Neural cell (in vitro differentiated cells): ENCODE measurements at regions not wholly inside any gene's neighbourhood (a gene's known extent, or its start where the extent isn't known, plus 50 kb on each side); places are given as distances from the start of the nearest gene placed in this dataset.

Source experiments
- H2AFZ ChIP-seq: fragments of 200-600, 300-800 bp; sonication (generic), shearing (Covaris generic); 2 replicates; pipeline ENCODE4 v1.6.0; 2014; ENCODE audit warnings: low read depth, mild to moderate bottlenecking, antibody characterized with exemption, low read length, moderate library complexity
- H3F3A ChIP-seq: fragments of 200-600 bp; shearing (Covaris generic); 2 replicates; pipeline ENCODE4 v1.6.1; 2016; ENCODE audit warnings: mild to moderate bottlenecking, moderate library complexity, mixed read lengths, antibody characterized with exemption, low read length; ENCODE audit not compliant: insufficient read depth, poor library complexity, severe bottlenecking
- H3K27ac ChIP-seq: fragments of 200-600, 300-800 bp; sonication (generic), shearing (Covaris generic); 2 replicates; pipeline ENCODE4 v1.5.1; 2014; ENCODE audit warnings: mild to moderate bottlenecking, low read length, moderate library complexity
- H3K27me3 ChIP-seq: fragments of 300-800, 200-600 bp; sonication (generic), shearing (Covaris generic); 2 replicates; pipeline ENCODE4 v1.6.0; 2014; ENCODE audit warnings: mild to moderate bottlenecking, low read depth, low read length, moderate library complexity; ENCODE audit not compliant: insufficient read depth
- H3K36me3 ChIP-seq: fragments of 300-800, 200-600 bp; sonication (generic), shearing (Covaris generic); 2 replicates; pipeline ENCODE4 v1.5.1; 2014; ENCODE audit warnings: mild to moderate bottlenecking, antibody characterized with exemption, low read length, moderate library complexity; ENCODE audit not compliant: insufficient read depth
- H3K4me2 ChIP-seq: fragments of 300-800, 200-600 bp; sonication (generic), shearing (Covaris generic); 2 replicates; pipeline ENCODE4 v1.6.0; 2014; ENCODE audit warnings: mild to moderate bottlenecking, low read length
- H3K4me3 ChIP-seq: fragments of 300-800, 200-600 bp; sonication (generic), shearing (Covaris generic); 2 replicates; pipeline ENCODE4 v1.5.1; 2014; ENCODE audit warnings: mild to moderate bottlenecking, low read length, moderate library complexity
- H3K79me2 ChIP-seq: fragments of 200-600 bp; shearing (Covaris generic); replicated peaks from 2 replicates; pipeline ENCODE4 v1.6.0; 2014; ENCODE audit warnings: mild to moderate bottlenecking, low read length, moderate library complexity; ENCODE audit not compliant: insufficient read depth
- H3K9ac ChIP-seq: fragments of 300-800, 200-600 bp; sonication (generic), shearing (Covaris generic); 2 replicates; pipeline ENCODE4 v1.6.1; 2016; ENCODE audit warnings: mild to moderate bottlenecking, low read length, mixed read lengths
- H3K9me2 ChIP-seq: fragments of 200-600 bp; shearing (Covaris generic); 2 replicates; pipeline ENCODE4 v1.6.1; 2016; ENCODE audit warnings: mild to moderate bottlenecking, low read length, mixed read lengths; ENCODE audit not compliant: insufficient read depth
- H3K9me3 ChIP-seq: fragments of 200-600, 300-800 bp; sonication (generic), shearing (Covaris generic); 2 replicates; pipeline ENCODE4 v1.6.1; 2016; ENCODE audit warnings: mild to moderate bottlenecking, mixed run types, low read length, moderate library complexity, mixed read lengths
- H4K20me1 ChIP-seq: fragments of 200-600 bp; shearing (Covaris generic); 2 replicates; pipeline ENCODE4 v1.6.1; 2016; ENCODE audit warnings: mild to moderate bottlenecking, mixed run types; ENCODE audit not compliant: insufficient read depth
- EP300 ChIP-seq: fragments of 450-650 bp; conservative IDR thresholded peaks from 2 replicates; pipeline ENCODE4 v1.6.1; 2014; ENCODE audit warnings: antibody characterized with exemption, mild to moderate bottlenecking, moderate library complexity; ENCODE audit not compliant: poor library complexity, severe bottlenecking
- EZH2 ChIP-seq: fragments of 200-600, 300-800 bp; shearing (Covaris generic), sonication (generic); IDR thresholded peaks from 2 replicates; pipeline ENCODE4 v1.6.1; 2014; ENCODE audit warnings: antibody characterized with exemption, low read length, borderline replicate concordance, mild to moderate bottlenecking; ENCODE audit not compliant: insufficient read depth, poor library complexity, severe bottlenecking
- MXI1 ChIP-seq: fragments of 450-650 bp; conservative IDR thresholded peaks from 2 replicates; pipeline ENCODE4 v1.6.1; 2014; ENCODE audit warnings: antibody characterized with exemption, mild to moderate bottlenecking; ENCODE audit not compliant: poor library complexity, severe bottlenecking
- POLR2AphosphoS5 ChIP-seq: IDR thresholded peaks from 2 replicates; pipeline ENCODE4 v1.6.1; 2012
- RAD21 ChIP-seq: fragments of 450-650 bp; conservative IDR thresholded peaks from 2 replicates; pipeline ENCODE4 v1.6.1; 2014; ENCODE audit warnings: antibody characterized with exemption, mild to moderate bottlenecking, moderate library complexity
- SMC3 ChIP-seq: fragments of 450-650 bp; conservative IDR thresholded peaks from 2 replicates; pipeline ENCODE4 v1.6.1; 2014; ENCODE audit warnings: antibody characterized with exemption, mild to moderate bottlenecking, moderate library complexity; ENCODE audit not compliant: poor library complexity
- TAF1 ChIP-seq: IDR thresholded peaks from 2 replicates; pipeline ENCODE4 v1.6.1; 2012; ENCODE audit warnings: low read depth
- TF ChIP-seq, protein P1 (sequence below): IDR thresholded peaks from 2 replicates; pipeline ENCODE4 v1.6.1; 2012; ENCODE audit warnings: borderline replicate concordance
- TF ChIP-seq, protein P2 (sequence below): fragments of 450-650 bp; IDR thresholded peaks from 2 replicates; pipeline ENCODE4 v1.5.1; 2014; ENCODE audit warnings: antibody characterized with exemption, mild to moderate bottlenecking, moderate library complexity; ENCODE audit not compliant: poor library complexity, severe bottlenecking

DNA sequence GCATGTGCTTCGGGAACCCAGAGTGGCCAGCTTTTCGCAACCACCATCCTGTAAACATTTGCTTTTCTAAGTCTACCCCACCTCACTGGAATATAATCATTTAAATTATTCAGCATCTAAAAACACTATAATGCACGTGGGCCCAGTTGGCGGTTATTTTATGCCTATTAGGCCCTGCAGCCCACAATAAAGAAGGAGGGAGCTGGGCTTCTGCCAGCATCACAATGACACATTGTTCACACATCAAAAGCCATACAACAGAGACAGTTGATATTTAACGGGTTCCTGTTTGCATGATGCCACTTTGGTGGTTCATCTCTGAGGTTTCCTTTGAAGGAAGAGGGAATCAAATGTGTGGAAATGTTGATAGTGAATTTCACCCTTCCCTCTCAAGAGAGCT is 916.0 kb upstream of the CELF4 start:
- Histone ChIP-seq H3K4me2 (no peak overlapping the region), H3K9ac (no peak overlapping the region), H3K9me2 (no peaks in the 10 kb centered on the region), H3F3A (no peaks in the 10 kb centered on the region), H3K9me3 (no peaks in the 10 kb centered on the region), H2AFZ (no peak overlapping the region), H3K27ac (no peak overlapping the region), H3K79me2 (no peaks in the 10 kb centered on the region), H4K20me1 (no peaks in the 10 kb centered on the region), H3K36me3 (no peaks in the 10 kb centered on the region), H3K27me3 (no peaks in the 10 kb centered on the region), H3K4me3 (no peak overlapping the region)
- no peak for TF ChIP-seq MXI1
- no peak for TF ChIP-seq TAF1
- TF ChIP-seq POLR2AphosphoS5 = no peak
- TF ChIP-seq EZH2 = no peak
- TF ChIP-seq SMC3 = no peak
- TF ChIP-seq, protein P1, sequence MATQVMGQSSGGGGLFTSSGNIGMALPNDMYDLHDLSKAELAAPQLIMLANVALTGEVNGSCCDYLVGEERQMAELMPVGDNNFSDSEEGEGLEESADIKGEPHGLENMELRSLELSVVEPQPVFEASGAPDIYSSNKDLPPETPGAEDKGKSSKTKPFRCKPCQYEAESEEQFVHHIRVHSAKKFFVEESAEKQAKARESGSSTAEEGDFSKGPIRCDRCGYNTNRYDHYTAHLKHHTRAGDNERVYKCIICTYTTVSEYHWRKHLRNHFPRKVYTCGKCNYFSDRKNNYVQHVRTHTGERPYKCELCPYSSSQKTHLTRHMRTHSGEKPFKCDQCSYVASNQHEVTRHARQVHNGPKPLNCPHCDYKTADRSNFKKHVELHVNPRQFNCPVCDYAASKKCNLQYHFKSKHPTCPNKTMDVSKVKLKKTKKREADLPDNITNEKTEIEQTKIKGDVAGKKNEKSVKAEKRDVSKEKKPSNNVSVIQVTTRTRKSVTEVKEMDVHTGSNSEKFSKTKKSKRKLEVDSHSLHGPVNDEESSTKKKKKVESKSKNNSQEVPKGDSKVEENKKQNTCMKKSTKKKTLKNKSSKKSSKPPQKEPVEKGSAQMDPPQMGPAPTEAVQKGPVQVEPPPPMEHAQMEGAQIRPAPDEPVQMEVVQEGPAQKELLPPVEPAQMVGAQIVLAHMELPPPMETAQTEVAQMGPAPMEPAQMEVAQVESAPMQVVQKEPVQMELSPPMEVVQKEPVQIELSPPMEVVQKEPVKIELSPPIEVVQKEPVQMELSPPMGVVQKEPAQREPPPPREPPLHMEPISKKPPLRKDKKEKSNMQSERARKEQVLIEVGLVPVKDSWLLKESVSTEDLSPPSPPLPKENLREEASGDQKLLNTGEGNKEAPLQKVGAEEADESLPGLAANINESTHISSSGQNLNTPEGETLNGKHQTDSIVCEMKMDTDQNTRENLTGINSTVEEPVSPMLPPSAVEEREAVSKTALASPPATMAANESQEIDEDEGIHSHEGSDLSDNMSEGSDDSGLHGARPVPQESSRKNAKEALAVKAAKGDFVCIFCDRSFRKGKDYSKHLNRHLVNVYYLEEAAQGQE = no peak
- TF ChIP-seq EP300 = no peak
- TF ChIP-seq, protein P2, sequence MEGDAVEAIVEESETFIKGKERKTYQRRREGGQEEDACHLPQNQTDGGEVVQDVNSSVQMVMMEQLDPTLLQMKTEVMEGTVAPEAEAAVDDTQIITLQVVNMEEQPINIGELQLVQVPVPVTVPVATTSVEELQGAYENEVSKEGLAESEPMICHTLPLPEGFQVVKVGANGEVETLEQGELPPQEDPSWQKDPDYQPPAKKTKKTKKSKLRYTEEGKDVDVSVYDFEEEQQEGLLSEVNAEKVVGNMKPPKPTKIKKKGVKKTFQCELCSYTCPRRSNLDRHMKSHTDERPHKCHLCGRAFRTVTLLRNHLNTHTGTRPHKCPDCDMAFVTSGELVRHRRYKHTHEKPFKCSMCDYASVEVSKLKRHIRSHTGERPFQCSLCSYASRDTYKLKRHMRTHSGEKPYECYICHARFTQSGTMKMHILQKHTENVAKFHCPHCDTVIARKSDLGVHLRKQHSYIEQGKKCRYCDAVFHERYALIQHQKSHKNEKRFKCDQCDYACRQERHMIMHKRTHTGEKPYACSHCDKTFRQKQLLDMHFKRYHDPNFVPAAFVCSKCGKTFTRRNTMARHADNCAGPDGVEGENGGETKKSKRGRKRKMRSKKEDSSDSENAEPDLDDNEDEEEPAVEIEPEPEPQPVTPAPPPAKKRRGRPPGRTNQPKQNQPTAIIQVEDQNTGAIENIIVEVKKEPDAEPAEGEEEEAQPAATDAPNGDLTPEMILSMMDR = no peak
- no peak for TF ChIP-seq RAD21

DNA sequence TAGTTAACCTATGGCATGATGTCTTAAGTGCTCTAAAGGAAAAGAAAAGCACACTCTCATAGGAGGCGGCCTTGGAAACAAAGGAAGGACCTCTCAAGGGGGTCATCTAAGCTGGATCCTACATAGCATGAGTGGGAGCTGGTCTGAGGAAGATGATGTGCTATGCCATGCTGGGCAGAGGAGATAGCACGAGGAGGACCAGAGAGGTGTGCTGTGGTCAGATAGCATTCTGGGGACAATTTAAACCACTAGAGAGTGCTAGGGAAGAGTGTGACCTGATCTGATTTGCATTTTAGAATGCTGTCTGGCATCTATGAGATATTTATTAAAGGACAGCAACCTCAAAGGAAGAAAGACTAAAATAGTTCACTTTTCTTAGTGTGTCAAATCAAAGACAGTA is 910.1 kb upstream of the CELF4 start:
- no peak overlapping the region for H3K27ac ChIP-seq
- H3K36me3 ChIP-seq = no peaks in the 10 kb centered on the region
- H3K4me3 ChIP-seq = no peak overlapping the region
- no peaks in the 10 kb centered on the region for H4K20me1 ChIP-seq
- H3K4me2 ChIP-seq = no peak overlapping the region
- no peaks in the 10 kb centered on the region for H3K9me3 ChIP-seq
- H2AFZ ChIP-seq = no peak overlapping the region
- no peaks in the 10 kb centered on the region for H3K79me2 ChIP-seq
- H3K27me3 ChIP-seq = no peaks in the 10 kb centered on the region
- H3K9me2 ChIP-seq = no peaks in the 10 kb centered on the region
- H3F3A ChIP-seq = no peaks in the 10 kb centered on the region
- TF ChIP-seq RAD21 (no peak), POLR2AphosphoS5 (no peak), MXI1 (no peak), EP300 (no peak), TAF1 (no peak), EZH2 (no peak), SMC3 (no peak)
- TF ChIP-seq, protein P1 = no peak
- TF ChIP-seq, protein P2 = no peak
- H3K9ac ChIP-seq = no peak overlapping the region
